SK-N-SH (cell line): ENCODE measurements at regions not wholly inside any gene's neighbourhood (a gene's known extent, or its start where the extent isn't known, plus 50 kb on each side); places are given as distances from the start of the nearest gene placed in this dataset.

Experiments
- CTCF ChIA-PET: fragments of 300-600, 350-600 bp; formaldehyde crosslinking; extraction: SDS; loops from one replicate; lab custom pipeline; 2021; lab: Yijun Ruan, JAX
- POLR2A ChIA-PET: fragments of 350-600 bp; sonication (Branson Sonifier 250); formaldehyde crosslinking; extraction: SDS; loops from one replicate; lab custom pipeline; 2020; ENCODE audit warnings: antibody characterized with exemption, inconsistent platforms; lab: Yijun Ruan, JAX
- DNase-seq: peaks from one replicate; pipeline ENCODE4 v3.0.0; 2012
- H2AFZ ChIP-seq: fragments of 200-600 bp; sonication (generic); 2 replicates; pipeline ENCODE4 v1.8.1; 2016; ENCODE audit warnings: antibody characterized with exemption, mild to moderate bottlenecking, low read depth
- H3F3A ChIP-seq: fragments of 200-600 bp; sonication (generic); replicated peaks from 2 replicates; pipeline ENCODE3; 2016; ENCODE audit warnings: antibody characterized with exemption, mild to moderate bottlenecking; ENCODE audit not compliant: insufficient read depth
- H3K27ac ChIP-seq, 2 experiments: fragments of 200-500 bp in 1 of 2; fragments of 200-600 bp in 1 of 2; sonication (Bioruptor generic) in 1 of 2; sonication (generic), shearing (Covaris generic) in 1 of 2; 2 replicates each; pipeline versions ENCODE4 v1.5.1 to v1.6.1; 2014 to 2016; ENCODE audit warnings: low read depth in 2 of 2, inconsistent platforms in 1 of 2, low read length in 1 of 2, mild to moderate bottlenecking in 1 of 2, mixed read lengths in 1 of 2
- H3K27me3 ChIP-seq: fragments of 200-600 bp; sonication (generic), shearing (Covaris generic); 2 replicates; pipeline ENCODE4 v1.6.1; 2016; ENCODE audit warnings: mixed run types; ENCODE audit not compliant: insufficient read depth
- H3K36me3 ChIP-seq, 2 experiments: fragments of 200-500 bp in 1 of 2; fragments of 200-600 bp in 1 of 2; sonication (Bioruptor generic) in 1 of 2; sonication (generic) in 1 of 2; replicated peaks in 1 of 2; 2 replicates each; pipeline versions ENCODE3 to v1.5.1; 2014 to 2016; ENCODE audit warnings: low read length in 1 of 2, mild to moderate bottlenecking in 1 of 2; ENCODE audit not compliant: insufficient read depth in 2 of 2, control insufficient read depth in 1 of 2
- H3K4me1 ChIP-seq, 2 experiments: fragments of 200-500 bp in 1 of 2; fragments of 200-600 bp in 1 of 2; sonication (Bioruptor generic) in 1 of 2; sonication (generic), shearing (Covaris generic) in 1 of 2; 2 replicates each; pipeline versions ENCODE4 v1.5.1 to v1.6.1; 2014 to 2016; ENCODE audit warnings: low read depth in 1 of 2, low read length in 1 of 2, mixed run types in 1 of 2; ENCODE audit not compliant: insufficient read depth in 2 of 2, control insufficient read depth in 1 of 2
- H3K4me2 ChIP-seq: fragments of 200-600 bp; sonication (generic), shearing (Covaris generic); 2 replicates; pipeline ENCODE4 v1.6.1; 2017; ENCODE audit warnings: mixed run types
- H3K4me3 ChIP-seq, 2 experiments: fragments of 200-500 bp in 1 of 2; fragments of 200-600 bp in 1 of 2; sonication (Bioruptor generic) in 1 of 2; sonication (generic), shearing (Covaris generic) in 1 of 2; 2 replicates each; pipeline versions ENCODE4 v1.5.1 to v1.8.1; 2014 to 2016; ENCODE audit warnings: low read depth in 2 of 2, inconsistent platforms in 1 of 2, low read length in 1 of 2, mild to moderate bottlenecking in 1 of 2, mixed read lengths in 1 of 2, moderate library complexity in 1 of 2
- H3K79me2 ChIP-seq: fragments of 200-600 bp; sonication (generic); 2 replicates; pipeline ENCODE4 v1.8.1; 2017; ENCODE audit warnings: mild to moderate bottlenecking; ENCODE audit not compliant: insufficient read depth
- H3K9ac ChIP-seq: fragments of 200-600 bp; sonication (generic); 2 replicates; pipeline ENCODE4 v1.6.1; 2017; ENCODE audit warnings: mixed run types
- H3K9me2 ChIP-seq: fragments of 200-600 bp; sonication (generic); 2 replicates; pipeline ENCODE4 v1.6.1; 2017; ENCODE audit warnings: mixed run types
- H3K9me3 ChIP-seq: fragments of 200-600 bp; sonication (generic); 2 replicates; pipeline ENCODE4 v1.6.1; 2017; ENCODE audit warnings: mixed run types, mild to moderate bottlenecking, moderate library complexity
- H4K20me1 ChIP-seq: fragments of 200-600 bp; sonication (generic); 2 replicates; pipeline ENCODE4 v1.6.1; 2017; ENCODE audit warnings: mild to moderate bottlenecking, mixed run types; ENCODE audit not compliant: insufficient read depth
- ELF1 ChIP-seq: IDR thresholded peaks from 2 replicates; pipeline ENCODE4 v1.4.0; 2012
- EZH2phosphoT487 ChIP-seq: fragments of 200-600 bp; sonication (generic); IDR thresholded peaks from 2 replicates; pipeline ENCODE4 v1.6.1; 2017; ENCODE audit warnings: low read depth, mixed run types, mild to moderate bottlenecking, antibody characterized with exemption, moderate library complexity, borderline replicate concordance
- FOXJ3 ChIP-seq: sonication (generic); formaldehyde crosslinking; IDR thresholded peaks from 2 replicates; pipeline ENCODE4 v1.5.1; 2020; ENCODE audit warnings: mild to moderate bottlenecking, missing genetic modification reagents
- GATA2 ChIP-seq: sonication (generic); formaldehyde crosslinking; IDR thresholded peaks from 2 replicates; pipeline ENCODE4 v1.5.0; 2020; ENCODE audit warnings: mild to moderate bottlenecking, missing genetic modification reagents
- IRF3 ChIP-seq: fragments of 150-350 bp; IDR thresholded peaks from 2 replicates; pipeline ENCODE4 v1.6.1; 2016; ENCODE audit warnings: mild to moderate bottlenecking, low read depth, low read length
- JUND ChIP-seq: IDR thresholded peaks from 2 replicates; pipeline ENCODE4 v1.4.0; 2012
- MEF2A ChIP-seq: IDR thresholded peaks from 2 replicates; pipeline ENCODE4 v1.4.0; 2012; ENCODE audit warnings: low read depth, borderline replicate concordance
- MXI1 ChIP-seq: IDR thresholded peaks from 2 replicates; pipeline ENCODE4 v1.6.1; 2012; ENCODE audit warnings: mild to moderate bottlenecking, low read depth, low read length, improper control_type of control experiment
- RAD21 ChIP-seq: IDR thresholded peaks from 2 replicates; pipeline ENCODE4 v1.6.1; 2012; ENCODE audit warnings: mild to moderate bottlenecking, low read length
- RFX5 ChIP-seq: IDR thresholded peaks from 2 replicates; pipeline ENCODE4 v1.6.1; 2012; ENCODE audit warnings: mild to moderate bottlenecking, improper control_type of control experiment, low read length
- TAF1 ChIP-seq: IDR thresholded peaks from 2 replicates; pipeline ENCODE4 v1.6.1; 2012; ENCODE audit warnings: low read depth, mild to moderate bottlenecking, low read length, moderate library complexity, borderline replicate concordance
- USF2 ChIP-seq: fragments of 150-350 bp; IDR thresholded peaks from 2 replicates; pipeline ENCODE4 v1.6.1; 2017; ENCODE audit warnings: antibody characterized with exemption, low read length, low read depth, borderline replicate concordance
- YY1 ChIP-seq: IDR thresholded peaks from 2 replicates; pipeline ENCODE4 v1.4.0; 2012; ENCODE audit warnings: low read depth, mild to moderate bottlenecking
- WGBS: methylation state at CpG from one replicate; pipeline ENCODE4 v1.1.6; 2017; ENCODE audit warnings: low lambda C conversion rate; 5-methylcytosine and 5-hydroxymethylcytosine counted together
- TF ChIP-seq, protein P1 (sequence below): IDR thresholded peaks from 2 replicates; pipeline ENCODE4 v1.4.0; 2012; ENCODE audit warnings: low read depth, borderline replicate concordance
- TF ChIP-seq, protein P2 (sequence below): IDR thresholded peaks from 2 replicates; pipeline ENCODE4 v1.6.1; 2012; ENCODE audit warnings: mild to moderate bottlenecking, low read depth, low read length, moderate library complexity

GRCh38 chr7:145978769-145979168 lies 137.8 kb upstream of the CNTNAP2 start:
- Histone ChIP-seq H3K4me1 (no peaks in the 10 kb centered on the region), H4K20me1 (no peaks in the 10 kb centered on the region), H3K4me2 (no peak overlapping the region), H2AFZ (no peak overlapping the region), H3K36me3 (no peaks in the 10 kb centered on the region), H3K9ac (no peak overlapping the region), H3K9me3 (no peaks in the 10 kb centered on the region), H3K27ac (no peak overlapping the region), H3K27me3 (no peaks in the 10 kb centered on the region), H3F3A (no peaks in the 10 kb centered on the region), H3K9me2 (no peaks in the 10 kb centered on the region), H3K79me2 (no peaks in the 10 kb centered on the region), H3K4me3 (no peak overlapping the region)
- TF ChIP-seq USF2 = no peak
- TF ChIP-seq MXI1 = no peak
- TF ChIP-seq MEF2A = no peak
- no peak for TF ChIP-seq IRF3
- TF ChIP-seq ELF1 = no peak
- no peak for TF ChIP-seq YY1
- TF ChIP-seq RAD21 = no peak
- no peak for TF ChIP-seq TAF1
- no peak for TF ChIP-seq JUND
- no peak for TF ChIP-seq FOXJ3
- TF ChIP-seq, protein P1, sequence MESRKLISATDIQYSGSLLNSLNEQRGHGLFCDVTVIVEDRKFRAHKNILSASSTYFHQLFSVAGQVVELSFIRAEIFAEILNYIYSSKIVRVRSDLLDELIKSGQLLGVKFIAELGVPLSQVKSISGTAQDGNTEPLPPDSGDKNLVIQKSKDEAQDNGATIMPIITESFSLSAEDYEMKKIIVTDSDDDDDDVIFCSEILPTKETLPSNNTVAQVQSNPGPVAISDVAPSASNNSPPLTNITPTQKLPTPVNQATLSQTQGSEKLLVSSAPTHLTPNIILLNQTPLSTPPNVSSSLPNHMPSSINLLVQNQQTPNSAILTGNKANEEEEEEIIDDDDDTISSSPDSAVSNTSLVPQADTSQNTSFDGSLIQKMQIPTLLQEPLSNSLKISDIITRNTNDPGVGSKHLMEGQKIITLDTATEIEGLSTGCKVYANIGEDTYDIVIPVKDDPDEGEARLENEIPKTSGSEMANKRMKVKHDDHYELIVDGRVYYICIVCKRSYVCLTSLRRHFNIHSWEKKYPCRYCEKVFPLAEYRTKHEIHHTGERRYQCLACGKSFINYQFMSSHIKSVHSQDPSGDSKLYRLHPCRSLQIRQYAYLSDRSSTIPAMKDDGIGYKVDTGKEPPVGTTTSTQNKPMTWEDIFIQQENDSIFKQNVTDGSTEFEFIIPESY = no peak
- TF ChIP-seq EZH2phosphoT487 = no peak
- no peak for TF ChIP-seq RFX5
- TF ChIP-seq GATA2 (CRISPR knock-in tag) = no peak
- TF ChIP-seq, protein P2, sequence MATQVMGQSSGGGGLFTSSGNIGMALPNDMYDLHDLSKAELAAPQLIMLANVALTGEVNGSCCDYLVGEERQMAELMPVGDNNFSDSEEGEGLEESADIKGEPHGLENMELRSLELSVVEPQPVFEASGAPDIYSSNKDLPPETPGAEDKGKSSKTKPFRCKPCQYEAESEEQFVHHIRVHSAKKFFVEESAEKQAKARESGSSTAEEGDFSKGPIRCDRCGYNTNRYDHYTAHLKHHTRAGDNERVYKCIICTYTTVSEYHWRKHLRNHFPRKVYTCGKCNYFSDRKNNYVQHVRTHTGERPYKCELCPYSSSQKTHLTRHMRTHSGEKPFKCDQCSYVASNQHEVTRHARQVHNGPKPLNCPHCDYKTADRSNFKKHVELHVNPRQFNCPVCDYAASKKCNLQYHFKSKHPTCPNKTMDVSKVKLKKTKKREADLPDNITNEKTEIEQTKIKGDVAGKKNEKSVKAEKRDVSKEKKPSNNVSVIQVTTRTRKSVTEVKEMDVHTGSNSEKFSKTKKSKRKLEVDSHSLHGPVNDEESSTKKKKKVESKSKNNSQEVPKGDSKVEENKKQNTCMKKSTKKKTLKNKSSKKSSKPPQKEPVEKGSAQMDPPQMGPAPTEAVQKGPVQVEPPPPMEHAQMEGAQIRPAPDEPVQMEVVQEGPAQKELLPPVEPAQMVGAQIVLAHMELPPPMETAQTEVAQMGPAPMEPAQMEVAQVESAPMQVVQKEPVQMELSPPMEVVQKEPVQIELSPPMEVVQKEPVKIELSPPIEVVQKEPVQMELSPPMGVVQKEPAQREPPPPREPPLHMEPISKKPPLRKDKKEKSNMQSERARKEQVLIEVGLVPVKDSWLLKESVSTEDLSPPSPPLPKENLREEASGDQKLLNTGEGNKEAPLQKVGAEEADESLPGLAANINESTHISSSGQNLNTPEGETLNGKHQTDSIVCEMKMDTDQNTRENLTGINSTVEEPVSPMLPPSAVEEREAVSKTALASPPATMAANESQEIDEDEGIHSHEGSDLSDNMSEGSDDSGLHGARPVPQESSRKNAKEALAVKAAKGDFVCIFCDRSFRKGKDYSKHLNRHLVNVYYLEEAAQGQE = no peak
- DNase-seq = no peak
- CTCF ChIA-PET = interaction anchor here (0.5 to 1.0 kb wide), 2 partner anchors 64 to 994 kb away, joined by 3 read pairs; no protein-coding TSS in a partner anchor
- POLR2A ChIA-PET = no interaction called here
- 5% methylated on average over 1 of the region's 1 CpG for WGBS
